Myocyte (in vitro differentiated cells): ENCODE measurements at regions not wholly inside any gene's neighbourhood (a gene's known extent, or its start where the extent isn't known, plus 50 kb on each side); places are given as distances from the start of the nearest gene placed in this dataset.
A peak's percentile ranks its signal among the peaks of the same experiment; 100 is the strongest.

Experiments used
- DNase-seq: peaks from one replicate; pipeline ENCODE4 v3.0.0-alpha.2; 2012; ENCODE audit warnings: low read depth

DNA sequence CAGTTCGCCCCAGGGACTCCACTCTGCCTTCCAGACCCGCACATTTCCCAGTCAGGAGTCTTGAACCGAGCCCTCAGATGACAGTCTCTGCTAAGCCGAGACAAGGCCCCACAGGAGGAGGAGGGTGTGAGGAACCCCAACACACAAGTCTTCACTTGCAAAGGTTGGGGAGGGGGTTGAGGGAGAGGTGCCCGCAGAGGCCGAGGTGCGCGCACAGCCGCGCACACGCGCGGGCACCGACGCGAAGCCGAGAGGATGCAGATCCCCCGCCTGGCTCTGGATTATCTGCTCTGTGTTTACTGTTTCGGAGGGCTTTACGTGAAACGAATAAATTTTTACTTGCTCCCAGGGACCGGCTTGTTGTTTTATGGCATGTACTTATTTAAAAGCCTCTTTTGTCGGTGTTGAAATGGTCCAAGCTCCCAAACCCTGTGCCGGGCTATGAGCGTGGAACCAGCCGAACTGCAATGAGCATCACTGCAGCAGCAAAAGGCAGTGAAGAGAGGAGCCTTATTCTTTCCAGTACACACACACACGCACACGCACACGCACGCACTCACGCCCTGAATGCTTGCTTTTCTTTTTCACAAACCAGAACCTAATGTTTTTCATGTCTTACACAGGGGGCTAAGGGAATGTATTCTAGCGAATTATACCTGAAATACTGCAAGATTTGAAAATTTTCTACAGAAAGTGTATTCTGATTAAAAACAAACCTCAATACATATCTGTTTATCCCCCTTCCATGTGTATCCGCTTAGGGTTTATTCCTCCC lies 297.7 kb downstream of the PARP8 start:
- no peak for DNase-seq

DNA sequence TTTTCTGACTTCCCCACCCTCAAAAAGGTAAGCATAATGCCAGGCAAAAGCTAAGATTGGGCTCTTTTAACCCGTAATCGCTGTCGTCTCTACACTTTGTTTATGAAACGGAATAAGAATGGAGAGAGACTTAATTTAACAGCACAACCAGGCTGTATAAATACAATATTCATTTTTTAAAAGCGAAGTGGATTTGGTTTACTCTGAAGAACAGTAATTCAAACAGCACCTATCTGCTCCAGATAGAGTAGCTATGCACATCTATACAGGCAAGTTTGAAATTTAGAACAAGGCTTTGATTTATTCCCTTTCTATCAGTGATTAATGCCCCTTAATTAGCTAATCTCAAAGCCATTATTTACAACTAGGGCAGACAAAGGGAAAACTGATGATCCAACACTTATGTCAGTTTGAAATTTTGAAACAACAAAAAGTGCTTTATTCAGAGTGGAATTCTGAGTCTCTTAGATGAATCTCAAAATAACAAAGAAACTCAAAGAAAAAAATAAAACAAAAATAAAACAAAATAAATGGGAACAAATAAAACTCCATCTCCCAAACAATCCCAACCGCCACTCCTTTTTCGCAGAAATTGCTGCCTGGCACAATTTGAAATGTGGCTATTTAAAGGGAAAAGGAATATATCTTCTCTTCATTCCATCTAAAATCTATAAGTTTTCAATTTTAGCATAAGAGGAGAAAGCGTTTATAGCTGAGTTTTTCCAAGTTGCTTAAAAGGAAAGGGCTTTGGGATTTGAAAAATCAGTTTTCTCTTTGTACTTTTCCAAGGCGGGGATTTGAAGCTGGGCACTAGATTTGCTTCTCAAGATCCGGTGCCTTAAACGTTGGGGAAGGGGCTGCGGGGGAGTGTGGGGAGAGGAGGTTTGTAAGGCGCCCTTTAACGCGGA lies 298.6 kb downstream of the PARP8 start:
- DNase-seq, result no peak

DNA sequence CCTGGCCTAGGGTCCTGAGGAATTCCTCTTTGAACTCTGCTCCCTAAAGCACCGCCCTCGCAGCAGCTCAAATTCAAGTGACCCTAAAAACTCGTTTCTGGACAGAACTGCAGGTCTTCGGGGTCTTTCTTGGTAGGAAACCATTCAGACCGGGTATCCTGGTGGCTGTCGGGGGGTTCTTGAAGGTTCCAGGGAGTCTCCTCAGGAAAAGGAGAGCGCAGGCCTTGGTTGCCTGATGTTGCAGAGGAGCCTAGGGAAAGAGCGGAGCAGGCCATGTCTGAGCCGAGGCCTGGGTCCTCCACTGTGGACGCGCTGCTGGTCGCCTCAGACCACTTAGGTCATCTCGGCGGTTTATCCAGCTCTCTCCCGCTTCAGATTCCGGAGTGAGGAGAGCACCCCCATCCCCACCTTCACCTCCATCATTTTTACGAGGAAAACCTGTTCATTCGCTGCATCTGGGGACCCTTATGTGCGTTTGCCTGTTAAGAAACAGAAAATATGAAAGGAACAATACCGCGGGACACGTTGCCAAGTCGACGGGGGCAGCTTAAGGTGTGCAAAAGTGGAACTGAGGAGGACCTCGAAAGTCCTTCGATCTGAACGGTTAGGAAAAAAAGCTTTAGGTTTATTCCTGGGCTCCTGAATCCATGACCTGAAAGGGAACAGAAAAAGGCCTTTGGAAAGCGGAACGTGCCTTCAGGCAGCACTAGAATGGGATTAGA lies 299.4 kb downstream of the PARP8 start:
- DNase-seq, result no peak

DNA sequence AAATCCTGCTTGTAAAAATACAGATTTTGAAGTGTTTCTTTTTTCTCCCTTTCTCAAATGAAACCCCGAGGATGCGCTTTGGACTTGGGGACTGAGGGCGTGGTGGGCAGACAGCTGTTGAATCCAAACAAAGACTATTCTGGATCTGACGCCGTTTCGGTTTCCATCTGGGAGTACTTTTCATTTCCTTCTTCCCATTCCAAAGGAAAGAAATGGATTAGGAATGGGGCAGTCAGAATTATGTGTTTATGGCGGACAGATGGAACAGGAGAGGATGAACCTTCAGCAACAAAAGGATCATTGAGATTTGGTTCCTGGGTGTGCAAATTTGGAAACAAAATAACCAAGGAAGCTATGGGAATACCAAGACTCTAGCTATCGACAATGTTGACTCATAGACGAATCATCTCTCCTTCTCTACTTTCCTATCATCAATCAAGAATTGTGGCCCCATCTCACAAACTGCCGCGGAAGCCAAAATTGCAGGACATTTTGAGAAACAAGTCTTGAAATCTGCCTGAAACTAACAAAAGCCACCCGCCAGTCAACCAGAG lies 300.6 kb downstream of the PARP8 start:
- peak; percentile 8 for DNase-seq

DNA sequence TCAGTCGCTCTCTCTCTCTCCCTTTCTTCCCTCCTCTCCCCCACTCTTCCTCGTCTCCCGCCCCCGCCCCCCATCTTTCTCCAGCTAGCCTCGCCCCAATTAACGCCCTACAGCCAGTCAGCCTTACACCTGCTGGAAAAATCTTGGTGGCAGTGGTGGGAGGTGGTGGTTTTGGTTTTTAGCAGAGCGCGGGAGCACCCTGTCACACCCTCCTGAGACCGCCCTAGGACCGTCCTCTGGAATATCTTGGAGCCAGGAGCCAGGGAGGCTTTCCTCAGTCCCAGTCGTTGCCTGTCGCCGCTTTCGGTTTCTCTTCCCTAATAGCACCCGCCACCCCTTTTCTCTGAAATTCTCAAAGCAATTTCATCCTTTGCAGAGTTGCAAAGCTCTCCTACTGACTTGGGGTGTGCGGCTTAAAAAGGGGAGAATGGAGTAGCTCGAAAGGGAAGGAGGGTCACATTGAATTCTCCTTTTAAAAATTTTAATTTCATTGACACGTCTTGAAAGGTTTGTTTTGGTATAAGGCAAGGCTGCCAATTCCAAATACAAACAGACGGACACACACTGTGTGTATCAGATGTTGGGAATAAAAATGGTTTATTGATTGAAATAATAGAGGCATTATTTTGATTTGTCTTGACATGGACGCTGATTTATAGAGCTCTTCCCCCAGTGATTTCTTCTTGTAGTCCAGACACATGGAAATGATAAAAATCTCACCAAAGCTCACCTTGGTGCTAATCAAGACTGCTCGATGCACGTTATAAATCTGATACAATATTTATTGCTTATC lies 301.3 kb downstream of the PARP8 start:
- peak; percentile 10 for DNase-seq

DNA sequence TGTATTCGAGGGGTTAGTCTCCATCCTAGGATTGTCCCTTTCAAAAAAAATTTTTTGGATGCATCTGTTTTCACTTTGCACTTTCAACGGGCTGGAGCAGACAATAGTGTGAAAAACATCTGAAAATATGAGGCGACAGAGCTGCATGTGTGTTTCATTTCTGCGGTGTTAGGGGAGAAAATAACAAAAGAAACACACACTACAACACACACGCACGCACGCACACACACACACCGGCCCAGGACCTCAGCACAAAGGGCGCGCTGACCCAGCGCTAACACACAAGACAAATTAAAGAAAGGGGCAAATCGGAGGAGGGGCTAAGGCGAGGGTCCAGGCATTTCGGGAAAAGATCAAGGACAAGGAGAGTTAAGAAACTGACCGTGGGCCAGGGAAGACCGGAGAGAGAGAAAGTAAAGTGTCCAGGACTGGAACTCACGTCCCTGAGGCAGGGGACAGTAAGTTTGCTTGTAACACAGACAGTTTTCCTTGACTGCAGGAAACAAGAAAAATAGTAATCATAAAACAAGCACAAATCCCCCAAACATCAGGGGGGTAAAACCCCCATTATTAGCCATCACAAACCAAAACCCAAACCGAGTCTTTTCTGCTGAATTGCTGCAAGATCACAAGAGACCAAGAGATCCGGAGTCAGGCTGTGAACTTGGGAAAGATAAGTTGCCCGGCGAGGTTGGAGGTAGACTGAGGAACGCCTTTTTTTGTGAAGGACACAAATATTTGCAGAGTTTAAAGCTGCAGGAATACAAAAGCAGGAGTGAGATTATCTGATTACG lies 302.1 kb downstream of the PARP8 start:
- DNase-seq, result no peak

DNA sequence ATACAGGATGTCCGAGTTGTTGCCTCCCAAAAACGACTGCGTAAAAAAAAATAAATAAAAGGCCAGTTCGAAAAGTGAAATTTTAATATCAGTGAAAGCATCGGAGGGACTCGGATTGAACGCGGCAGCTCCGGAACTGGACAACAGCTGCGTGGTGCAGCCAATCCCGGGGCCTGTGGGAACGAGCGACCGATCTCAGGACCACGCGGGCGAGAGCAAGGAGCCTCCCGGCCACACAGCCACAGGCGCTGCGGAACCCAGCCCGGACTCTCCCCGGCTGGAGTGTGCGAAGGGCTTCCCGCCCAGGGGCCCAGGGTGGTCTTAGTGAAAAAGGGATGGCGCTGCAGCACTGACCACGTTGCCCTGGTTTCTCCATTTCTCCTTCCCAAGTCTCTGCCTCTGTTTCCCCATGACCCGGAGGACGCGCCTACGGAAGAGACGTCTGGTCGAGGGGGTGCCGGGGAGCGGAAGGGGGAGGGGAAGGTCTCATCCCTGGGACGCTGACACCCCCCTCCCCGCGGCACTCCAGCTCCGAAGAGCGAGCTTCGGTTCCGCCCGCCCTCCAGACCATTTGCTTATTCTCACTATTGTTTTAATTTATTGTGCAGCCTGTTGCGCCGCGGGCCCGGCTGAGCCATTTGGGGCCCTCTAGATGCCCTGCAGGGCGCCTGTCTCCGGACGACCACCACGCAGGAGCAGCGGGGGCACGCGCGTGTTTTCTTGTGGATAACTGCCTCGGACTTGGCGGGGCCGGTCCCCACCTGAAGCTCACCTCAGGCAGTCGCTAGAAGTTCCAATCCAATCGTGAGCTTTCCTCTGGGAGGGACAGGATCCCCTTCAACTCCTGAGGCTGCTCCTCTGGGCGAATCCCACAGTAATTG lies 303.0 kb downstream of the PARP8 start:
- peak; percentile 23 for DNase-seq

DNA sequence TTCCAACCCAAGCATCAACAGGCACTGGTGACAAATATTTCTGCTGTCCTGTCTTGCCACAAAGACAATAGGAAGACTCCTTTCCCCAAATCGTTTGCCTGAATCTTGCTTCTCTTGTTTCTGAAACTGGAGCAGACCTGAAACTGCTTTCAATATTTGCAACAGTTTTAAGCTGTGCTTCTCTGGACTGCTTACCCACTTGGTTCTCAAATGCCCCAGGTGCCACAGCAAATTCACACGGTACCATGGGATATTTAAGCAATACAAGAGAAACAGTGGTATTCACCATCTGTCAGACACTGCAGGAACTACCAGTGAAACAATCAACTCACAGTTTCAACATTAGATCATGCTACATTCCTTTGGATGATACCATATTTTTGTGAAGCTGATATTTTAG lies 309.4 kb downstream of the PARP8 start:
- no peak for DNase-seq

DNA sequence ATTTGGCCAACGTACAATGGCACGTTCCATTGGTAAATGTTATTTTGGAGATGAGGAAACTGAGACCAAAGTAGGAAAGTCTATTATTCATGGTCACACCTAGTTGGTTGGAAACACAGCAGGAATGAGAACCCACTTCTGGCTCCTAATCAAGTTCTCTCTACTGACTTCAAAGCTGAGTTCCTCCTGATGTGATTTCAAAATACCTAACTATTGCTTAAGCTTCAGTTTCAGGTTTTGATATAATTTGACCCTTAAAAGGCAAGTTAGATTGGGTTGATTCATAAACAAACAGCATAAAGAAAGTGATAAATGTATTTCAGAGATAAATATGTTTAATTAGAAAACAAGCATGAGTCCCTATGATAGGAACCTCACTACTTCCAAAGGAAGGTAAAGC lies 312.5 kb downstream of the PARP8 start:
- no peak for DNase-seq

DNA sequence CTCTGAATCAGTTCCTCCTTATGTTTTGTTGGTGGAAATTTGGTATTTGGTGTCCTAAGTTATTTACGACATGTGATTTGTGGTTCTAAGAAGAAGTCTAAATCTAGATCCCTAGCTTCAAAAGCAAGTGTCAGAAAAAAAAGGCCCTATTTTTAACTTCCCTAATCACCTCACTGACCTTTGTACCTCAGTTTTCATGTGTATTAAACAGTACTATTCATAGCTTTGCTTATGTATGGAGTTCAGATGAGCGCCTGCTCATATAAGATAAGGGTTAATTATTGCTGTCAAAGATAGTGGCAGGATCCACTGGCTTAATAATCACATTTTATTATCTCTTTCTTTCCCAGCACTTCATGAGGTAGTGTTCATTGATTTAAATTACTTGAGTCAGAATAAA lies 318.2 kb downstream of the PARP8 start:
- DNase-seq, result no peak

DNA sequence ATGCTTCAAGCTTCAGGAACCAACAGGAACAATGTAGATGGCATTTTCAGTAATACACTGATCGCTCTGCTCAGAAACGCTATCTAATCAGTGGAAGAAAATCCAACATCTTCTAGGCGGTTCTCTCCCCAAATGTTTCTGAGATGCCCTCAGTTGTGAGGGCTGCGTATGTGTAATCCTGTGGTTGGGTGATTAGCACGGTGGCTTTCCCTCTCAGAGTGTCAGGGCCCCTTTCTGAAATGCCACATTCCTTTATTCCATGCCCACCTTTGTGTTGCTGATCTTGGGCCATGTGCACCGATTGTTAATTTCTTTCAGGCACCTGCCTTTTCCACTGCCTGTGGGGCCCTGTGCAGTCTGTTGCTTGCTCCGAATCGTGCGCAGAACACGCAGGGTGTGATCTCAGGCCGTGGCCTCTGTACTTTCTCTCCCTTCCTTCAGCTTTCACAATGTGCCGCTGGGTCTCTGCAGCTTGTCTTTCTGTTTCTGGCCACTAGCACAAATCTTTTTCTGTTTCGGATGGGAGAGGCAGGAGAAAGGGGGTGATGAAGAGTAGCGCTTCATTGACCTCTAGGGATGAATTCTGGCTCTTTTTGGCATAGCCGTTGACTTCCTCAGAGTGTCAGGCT lies 324.0 kb downstream of the PARP8 start:
- no peak for DNase-seq

DNA sequence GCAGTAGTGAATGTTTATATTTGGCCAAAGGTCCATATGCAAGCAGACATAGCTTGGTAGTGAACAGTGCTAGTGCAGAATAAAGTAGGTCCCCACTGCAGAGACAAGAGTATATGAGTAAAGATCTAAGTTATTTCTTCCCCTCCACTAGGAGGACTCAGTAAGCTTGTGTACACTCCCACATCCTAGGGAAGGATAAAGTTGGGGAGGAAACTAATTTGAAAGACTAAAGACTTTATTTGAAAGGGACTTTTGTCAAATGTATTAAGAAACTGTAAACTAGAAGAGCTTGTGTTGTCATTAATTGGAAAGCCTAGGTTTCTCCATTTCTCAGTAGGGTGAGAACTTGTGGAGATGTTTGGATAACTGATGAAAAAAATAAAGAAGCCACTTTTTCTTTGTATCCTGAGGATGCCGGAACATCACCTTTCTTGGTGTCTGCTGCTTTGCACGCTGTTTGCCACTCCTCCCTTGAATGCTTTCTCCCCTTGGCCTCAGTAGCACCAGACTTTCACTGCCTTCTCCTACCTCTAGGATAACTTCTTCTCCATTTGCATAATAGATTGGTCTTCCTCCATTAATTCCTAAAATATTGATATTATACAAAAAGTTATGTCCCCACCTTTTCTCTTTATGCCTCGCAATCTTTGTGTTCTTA lies 329.0 kb downstream of the PARP8 start:
- no peak for DNase-seq

DNA sequence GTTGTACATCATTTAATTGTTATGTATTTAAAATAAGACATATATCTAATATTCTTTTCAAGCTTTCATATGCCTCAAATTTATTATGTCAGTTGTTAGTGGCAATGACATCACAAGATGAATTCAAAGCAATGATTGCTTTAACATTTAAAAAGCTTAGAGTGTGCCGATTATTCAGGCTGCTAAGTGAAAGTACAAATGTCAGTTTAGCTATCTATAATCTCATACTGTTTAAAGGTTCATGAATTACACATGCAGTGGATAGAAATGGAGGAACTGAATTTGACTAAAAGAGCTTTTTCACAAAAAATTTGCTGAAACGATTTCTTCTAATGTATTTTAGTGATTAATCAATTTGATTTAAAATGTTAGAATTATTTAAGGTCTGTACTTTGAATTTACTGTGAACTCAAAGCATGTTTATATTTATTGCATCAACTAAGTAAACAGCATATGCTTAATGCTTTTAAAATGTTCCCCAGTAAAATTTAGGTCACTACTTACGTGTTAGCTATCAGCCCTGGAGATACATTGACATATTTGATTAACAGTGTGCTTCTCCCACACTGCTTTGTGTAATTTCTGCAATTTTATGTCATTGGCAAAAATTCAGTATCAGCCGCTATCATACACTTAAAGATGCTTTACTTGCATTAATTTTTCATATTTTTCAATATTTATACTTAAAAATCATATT lies 334.9 kb downstream of the PARP8 start:
- no peak for DNase-seq

DNA sequence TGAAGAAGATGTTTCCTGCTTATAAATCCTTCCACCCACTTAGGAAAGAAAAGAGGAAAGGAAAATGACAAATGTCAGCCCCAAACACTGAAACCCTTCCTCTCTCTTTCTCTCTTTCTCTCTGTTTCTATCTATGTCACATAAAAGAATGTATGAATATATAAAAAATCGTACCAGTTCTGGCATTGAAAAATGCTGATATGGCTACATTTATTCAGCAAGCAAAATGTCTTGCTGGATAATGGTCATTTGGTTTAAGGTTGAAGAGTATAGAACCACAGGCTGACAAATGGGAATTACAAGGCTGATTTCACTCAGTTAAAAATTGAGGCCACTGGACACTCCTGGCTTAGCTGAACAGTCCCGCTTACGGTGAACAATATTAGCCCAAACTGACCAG lies 335.9 kb downstream of the PARP8 start:
- no peak for DNase-seq

DNA sequence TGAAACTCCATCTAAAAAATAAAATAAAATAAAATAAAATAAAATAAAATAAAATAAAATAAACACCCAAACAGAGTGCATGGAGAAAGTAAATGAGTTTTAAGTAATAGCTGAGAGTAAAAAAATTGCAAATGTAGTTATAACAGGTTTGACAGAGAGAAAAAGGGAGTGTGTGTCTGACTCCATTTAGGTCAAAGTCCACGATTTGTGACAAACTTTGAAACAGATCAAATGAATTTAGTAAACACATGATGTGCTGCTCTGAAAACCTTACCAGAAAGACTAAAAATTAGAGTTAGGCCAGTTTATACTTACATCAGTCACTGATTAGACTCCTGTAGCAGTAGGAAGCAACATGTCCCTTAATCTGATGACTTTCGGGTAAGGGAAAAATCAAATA lies 346.6 kb downstream of the PARP8 start:
- no peak for DNase-seq

DNA sequence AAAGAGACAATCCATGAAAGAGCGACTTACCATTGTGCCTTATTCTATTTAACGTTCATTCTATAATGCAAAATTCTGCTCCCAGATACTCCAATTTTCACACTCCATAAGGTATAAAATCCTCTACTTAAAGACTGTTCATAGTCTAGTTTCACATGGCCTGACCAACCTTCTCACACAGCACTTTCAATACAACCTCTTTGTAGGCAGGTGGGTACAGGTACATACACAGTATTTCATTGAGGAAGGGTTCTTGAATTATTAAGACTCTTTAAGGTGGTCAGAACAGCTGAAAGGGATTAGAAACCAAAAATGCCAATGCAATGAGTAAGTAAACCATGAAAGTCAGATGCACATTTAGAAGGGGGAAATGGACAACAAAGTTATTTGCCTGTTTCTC lies 352.0 kb downstream of the PARP8 start:
- no peak for DNase-seq

DNA sequence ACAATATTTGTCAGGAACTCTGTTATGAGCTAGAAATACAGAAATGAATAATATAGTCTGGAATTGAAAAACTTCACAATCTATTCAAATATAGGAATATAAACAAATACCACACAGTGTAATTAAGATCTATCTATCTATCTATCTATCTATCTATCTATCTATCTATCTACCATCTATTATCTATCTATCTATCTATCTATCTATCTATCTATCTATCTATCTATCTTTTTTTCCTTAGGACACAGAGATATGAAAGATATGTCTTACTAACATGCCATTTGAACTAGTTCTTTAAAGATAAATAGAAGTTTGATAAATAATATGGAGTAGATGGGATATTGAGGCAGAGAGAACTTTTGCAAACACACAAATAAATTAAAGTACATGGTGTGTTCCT lies 357.8 kb downstream of the PARP8 start:
- no peak for DNase-seq
